Stimulated activated CD8-positive, alpha-beta memory T cell treated with anti-CD3 and anti-CD28 coated beads, Interleukin-15, amount 100 ng/mL, for 4 hours (primary cell): ENCODE measurements at regions not wholly inside any gene's neighbourhood (a gene's known extent, or its start where the extent isn't known, plus 50 kb on each side); places are given as distances from the start of the nearest gene placed in this dataset.

Source experiments
- DNase-seq, 2 donors: peaks; one replicate each; pipeline ENCODE4 v3.0.0-alpha.2; 2020; ENCODE audit warnings: low read depth in 2 of 2

DNA sequence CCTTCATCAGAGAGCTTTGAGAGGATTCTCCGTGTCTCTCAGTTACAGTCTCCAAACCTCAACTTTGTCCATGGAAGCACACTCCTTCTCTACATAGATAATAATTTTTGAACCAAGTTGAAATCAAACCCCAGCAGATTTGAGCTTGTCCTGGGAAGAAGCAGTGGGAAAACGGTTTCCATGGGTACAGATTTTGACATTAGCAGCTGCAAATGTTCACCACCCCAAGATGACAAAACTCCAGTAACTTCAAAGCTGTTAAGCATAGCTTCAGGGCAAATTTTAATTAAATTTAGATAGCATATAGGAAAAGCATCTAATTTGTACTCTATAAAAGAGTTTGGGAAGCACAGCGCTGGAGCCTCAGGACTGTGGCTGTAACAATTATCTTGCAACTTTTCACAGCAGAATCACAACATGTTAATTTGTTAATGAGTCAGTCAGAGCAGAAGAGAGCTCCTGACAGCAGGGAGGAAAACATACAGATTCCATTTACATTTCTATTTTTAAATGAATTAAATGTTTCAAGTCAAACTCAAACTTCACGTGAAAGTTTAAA lies 240.7 kb downstream of the BMP7 start:
- no peak for DNase-seq

DNA sequence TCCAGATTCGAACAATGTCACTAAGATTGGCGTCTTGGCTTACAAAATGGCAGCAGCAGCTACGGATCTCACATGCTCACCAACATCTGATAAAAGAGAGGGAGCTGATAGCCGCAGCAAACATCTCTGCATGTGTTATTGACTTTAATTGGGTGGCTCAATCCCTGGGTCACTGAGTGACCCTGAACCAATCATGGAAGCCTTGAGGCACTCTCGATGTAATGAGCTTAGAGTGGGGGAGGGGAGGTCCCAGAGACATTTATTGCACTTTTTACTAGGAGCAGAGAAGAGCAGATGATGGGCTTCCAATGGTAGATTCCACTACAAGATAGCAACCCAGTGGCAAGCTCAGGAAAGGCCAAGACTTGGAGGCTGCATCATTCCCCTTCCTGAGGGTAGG lies 238.7 kb downstream of the BMP7 start:
- DNase-seq, result no peak

DNA sequence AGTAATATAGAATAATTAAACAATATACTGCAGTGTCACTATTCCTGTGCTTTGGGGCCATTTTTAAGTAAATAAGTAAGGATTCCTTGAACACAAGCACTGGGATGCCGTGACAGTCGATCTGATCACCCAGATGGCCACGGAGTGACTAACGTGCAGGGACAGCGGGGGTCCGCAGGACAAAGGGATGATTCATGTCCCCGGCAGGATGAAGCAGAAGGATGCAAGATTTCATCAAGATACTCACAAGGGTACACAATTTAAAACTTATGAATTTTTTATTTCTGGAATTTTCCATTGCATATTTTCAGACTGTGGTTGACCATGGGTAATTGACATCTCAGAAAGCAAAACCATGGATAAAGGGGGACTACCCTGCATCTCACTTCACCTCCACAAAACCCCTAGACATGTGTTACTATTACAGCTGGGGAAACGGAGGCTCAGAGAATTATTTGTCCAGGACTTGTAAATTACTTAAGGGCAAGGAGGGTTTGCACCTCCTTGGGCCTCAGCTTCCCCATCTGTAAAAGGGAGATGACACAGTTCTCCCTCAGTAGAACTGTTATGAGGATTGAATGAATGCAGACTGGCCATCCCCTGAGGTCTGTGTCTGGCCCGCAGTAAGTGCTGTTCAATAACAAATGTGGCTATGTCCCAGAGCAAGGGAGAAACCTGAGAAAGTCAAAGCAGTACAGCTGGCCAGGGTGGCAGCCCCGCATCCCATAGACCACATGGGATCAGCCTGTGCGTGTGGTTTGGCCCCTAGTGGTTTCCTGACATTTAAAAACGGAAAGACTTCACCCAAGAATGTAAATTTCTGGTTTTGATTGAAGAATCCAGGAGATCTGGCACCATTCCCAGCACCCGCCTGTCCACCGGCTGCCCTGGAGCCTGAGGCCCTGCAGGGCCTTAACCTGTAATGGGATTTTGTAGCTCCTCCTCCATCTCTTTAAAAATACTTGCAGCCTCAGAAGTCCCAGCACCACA lies 235.5 kb downstream of the BMP7 start:
- no peak for DNase-seq

DNA sequence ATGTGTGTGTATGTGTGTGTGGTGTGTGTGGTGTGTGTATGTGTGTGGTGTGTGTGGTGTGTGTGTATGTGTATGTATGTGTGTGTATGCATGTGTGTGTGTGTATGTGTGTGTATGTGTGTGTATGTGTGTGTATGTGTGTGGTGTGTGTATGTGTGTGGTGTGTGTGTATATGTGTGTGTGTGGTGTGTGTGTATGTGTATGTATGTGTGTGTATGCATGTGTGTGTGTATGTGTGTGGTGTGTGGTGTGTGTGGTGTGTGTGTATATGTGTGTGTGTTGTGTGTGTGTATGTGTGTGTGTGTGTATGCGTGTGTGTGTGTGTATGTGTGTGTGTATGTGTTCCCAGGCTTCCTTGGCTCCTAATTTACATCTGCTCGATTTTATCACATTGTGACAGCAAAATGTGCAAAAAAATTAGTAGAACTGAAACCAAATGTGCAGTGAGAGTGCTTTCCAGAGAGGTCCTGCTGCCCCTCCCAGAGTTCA lies 234.5 kb downstream of the BMP7 start:
- no peak for DNase-seq

DNA sequence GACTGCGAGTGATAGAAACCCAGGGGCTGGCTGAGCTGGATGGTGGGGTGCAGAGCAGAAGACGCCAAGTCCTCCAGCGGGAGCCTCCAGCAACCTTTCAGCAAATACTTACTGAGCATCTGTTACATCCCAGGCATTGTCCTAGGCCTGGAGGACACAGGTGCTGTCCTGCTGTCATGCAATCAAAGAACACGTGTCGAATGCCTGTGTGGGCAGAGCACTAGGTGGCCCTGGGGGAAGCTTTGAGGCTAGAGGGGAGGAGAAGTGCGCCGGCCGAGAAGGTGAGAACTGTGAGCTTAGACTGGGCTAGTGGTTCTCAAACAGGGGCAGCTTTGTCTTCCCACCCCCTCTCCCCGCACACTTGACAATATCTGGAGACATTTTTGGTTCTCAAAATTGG lies 233.6 kb downstream of the BMP7 start:
- no peak for DNase-seq

DNA sequence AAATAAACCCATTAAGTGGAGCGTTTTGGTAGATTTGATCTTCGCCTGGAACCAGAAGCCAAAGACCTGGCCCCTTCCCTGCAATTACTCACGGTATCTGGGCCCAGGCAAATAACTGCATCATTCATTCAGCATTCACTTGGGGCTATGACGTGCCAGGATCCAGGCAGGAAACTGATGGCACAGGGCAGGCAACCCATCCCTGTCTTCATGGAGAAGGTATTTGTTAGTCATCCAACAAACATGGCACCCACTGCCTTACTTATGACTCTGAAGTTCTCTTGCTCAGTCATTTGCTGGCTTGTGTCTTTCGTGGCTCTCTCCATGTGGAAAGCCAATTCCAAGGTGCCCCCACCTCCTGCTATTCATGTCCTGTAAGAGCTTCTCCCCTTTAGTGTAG lies 232.4 kb downstream of the BMP7 start:
- no peak for DNase-seq

DNA sequence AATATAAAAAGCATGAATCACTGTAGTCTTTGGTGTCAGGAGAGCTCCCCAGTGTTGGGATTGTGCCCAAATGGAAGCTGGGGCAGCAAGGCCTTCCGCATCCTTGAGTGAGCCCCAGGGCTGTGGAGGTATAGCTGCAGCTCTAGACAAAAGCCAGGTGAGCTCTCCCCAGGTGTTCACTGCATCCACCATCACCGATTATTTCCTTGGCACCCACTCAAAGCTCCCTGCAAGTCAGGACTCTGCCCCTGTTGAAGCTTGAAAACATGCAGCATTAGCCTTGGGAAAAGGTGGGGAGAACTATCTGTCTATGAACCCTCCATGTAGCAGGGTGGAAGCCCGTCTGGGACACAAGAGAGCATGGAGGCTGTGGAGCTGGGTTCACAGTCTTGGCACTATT lies 228.8 kb downstream of the BMP7 start:
- no peak for DNase-seq

DNA sequence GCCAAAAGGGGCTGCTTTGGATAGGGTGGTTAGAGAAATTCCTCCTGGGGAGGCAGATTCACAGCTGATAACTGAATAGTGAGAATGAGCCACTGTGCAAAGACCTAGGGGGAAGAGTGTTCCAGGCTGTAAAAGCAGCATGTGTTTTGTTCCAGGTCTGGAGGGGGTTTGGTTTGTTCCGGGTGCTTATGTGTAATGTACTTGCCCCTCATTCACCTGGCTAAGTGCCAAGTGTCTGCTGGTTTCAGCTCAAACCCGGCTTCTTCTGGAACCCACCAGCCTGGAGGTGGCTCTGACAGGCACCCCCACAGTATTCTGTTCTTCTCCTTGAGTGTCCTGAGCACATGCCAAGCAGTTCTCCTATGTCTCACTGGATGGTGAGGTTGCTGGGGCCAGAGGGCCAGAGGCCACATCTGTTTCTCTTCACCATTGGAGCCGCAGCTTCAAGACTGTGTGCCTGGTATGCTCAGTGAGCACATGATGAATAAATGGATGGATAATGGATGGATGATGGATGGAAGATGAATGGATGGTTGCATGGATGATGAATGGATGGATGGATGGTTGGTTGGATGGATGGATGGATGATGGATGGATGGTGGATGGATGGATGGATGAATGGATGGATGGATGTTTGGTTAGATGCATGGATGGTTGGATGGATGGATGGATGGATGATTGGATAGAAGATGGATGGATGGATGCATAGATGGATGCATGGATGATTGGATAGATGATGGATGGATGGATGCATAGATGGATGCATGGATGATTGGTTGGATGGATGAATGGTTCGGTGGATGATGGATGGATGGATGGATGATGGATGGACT lies 227.6 kb downstream of the BMP7 start:
- DNase-seq, result no peak

DNA sequence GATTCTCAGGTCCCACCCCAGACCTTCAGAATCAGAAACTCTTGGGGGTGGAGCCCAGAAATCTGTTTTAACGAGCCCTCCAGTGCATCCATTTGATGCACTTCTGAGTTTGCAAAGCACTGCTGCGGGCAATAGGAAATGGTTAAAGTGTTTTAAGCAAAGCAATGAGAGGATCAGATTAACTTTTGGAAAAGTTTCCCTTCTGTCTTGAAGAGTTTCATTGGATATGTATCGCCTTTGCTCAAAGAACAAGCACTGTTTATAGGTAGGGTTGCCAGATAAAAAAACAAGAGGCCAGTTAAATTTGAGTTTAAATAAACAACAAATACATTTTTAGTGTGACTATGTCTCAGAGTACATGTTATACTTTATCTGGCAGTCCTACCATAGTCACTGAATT lies 226.0 kb downstream of the BMP7 start:
- no peak for DNase-seq

DNA sequence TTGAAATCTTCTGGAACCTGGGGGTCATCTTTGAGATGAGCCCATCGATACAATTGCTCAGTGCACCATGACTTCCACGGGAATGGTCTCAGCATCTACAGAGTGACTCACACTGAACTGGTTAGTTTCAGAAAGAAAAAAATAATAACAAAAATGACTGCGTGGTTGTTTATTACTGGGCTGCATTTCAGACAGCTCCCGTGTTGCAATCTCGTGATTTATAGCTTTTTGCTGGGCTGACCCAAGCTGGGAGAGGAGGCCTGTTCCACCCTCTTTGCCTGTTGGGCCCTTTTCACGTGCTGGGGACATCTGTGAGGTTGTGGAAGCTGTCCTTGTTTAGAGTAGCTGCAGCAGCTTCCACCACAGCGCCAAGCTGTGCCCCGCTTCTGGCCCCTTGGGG lies 225.5 kb downstream of the BMP7 start:
- DNase-seq, result no peak

DNA sequence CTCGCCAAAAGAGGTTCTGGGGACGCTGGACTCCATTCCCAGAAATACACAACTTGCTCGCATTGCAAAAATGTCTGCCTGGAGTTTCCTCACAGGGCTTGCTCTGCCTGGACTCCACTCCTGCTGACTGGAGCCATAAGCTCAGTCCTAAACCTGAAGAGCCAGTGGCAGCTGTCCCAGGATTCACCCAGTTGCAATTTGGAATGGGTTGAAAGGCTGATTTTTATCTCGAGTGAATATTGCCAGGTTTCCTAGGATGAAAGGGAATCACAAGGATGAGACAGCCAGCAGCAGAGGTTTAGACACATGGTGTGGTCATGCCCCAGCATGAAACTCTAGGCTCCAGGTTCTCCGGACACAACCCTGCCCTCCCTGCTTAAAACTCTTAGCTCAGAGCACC lies 223.3 kb downstream of the BMP7 start:
- DNase-seq, result no peak

DNA sequence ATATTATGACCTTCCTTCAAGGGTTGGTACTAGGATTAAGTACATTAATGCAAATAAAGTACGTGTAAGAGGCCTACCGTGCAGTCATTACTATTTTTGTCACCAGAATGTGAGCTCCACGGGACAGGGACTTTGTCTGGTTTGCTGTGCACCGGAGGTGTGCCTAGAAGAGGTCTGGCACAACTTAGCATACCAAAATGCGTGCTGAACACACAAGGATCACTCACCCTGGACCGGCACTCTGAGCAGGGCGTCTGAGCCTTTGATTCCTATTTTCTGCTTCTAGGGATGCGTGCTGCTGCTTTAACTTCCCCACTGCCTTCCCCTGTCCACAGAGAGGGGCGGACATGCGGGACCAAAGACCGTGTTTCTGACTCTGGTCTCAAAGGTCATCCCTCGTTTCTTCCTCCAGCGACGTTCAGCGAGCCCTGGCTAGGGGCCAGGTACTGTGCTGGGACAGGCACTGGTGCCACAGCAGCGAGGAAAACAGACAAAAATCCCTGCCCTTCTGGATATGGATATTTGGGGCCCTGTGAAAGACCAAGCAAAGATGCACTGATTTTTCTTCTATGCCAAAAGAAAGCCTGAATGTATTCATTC lies 222.7 kb downstream of the BMP7 start:
- no peak for DNase-seq

DNA sequence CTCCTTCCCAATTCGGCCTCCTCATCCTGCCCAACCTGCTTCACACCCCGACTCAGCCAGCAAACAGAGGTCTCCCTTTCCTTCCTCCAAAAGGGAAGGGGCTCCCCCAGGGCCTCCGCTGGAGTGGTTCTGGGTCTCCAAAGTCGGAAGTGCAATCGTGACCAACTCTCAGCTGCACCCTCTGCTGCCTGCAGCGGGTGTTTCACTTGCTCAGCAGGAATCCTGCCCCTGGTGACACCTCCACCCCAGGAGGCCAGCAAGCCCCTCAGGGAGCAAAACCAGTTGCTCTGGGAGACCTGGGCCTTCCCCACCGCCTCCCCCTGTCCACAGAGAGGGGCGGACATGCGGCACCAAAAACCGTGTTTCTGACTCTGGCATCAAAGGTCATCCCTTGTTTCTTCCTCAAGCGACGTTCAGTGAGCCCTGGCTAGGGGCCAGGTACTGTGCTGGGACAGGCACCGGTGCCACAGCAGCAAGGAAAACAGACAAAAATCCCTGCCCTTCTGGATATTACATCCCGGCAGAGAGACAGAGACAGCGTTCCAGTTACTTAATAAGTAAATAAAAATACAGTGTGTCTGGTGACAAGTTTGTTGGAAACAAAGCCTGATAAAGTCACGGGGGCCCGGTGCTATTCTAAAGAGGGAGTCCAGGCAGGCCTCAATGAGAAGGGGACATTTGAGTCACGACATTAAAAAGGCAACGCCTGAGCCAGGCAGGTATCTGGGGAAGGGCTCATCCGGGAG lies 219.0 kb downstream of the BMP7 start:
- no peak for DNase-seq

DNA sequence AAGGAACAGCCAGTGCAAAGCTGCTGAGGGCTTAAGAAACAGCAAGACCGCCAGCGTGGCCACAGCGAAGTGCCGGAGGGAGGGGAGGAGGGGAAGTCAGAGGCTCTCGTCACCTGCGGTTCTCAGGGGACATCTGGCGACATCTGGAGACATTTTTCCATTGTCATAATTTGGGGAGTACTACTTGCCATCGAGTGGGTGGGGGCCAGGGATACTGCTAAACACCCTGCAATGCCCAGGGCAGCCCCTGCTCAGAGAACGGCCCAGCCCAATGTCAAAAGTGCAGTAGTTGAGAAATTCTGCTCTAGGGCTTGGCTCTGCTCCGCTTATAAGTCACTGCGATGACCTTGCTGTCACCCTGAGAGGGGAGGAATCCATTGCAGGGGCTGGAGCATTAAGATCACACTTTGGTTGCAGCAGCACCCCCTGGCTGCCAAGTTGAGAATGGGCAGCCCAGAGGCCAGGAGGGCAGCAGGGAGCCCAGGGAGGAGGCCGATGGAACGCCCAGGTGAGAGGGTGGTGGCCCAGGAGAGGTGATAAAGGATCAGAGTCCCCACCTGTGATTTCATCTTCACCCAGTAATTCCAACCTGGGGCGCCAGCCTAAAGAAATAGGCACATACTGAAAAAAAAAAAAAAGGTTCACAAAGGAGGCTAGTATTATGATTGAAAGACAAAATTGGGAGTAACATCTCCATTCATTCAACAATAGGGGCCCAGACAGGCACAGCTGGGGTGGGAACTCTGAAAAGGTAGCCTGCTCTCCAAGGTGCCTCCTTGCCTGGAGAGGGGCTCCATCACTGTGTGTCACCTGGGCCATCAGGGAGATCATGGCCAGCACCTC lies 218.2 kb downstream of the BMP7 start:
- no peak for DNase-seq

DNA sequence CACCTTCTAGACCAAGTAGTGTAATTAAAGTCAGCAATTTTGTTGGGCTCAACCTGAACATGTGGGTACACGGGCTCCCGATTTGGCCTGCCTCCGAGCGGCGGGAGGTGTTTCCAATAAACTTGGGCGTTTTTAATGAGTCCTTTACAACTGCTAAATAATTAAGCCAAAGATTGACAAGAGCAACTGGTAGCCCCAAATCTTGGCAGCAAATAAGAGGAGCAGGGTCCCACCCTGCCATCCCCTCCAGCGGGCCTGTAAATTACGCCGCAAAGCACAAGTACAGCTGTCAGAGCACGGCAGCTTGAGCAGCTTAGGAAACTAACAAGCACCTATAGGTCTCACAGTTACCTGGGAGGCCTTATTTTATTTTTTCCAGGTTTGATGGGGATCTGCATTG lies 217.1 kb downstream of the BMP7 start:
- no peak for DNase-seq

DNA sequence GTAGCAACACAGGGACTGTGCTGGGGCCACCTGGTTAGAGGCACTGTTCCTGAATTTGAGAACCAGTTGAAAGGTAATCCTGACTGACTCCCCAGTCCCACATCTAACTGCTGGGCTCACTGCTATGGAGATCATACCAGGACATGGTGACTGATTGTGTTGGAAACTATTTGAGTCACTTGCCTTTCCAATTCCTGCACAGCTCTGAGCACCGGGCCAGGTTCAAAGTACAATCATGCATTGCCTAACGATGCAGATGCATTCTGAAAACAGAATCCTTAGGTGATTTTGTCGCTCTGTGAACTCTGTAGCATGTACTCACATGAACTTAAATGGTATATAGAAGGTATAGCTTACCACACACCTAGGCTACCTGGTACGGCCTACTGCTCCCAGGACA lies 215.3 kb downstream of the BMP7 start:
- DNase-seq, result no peak

DNA sequence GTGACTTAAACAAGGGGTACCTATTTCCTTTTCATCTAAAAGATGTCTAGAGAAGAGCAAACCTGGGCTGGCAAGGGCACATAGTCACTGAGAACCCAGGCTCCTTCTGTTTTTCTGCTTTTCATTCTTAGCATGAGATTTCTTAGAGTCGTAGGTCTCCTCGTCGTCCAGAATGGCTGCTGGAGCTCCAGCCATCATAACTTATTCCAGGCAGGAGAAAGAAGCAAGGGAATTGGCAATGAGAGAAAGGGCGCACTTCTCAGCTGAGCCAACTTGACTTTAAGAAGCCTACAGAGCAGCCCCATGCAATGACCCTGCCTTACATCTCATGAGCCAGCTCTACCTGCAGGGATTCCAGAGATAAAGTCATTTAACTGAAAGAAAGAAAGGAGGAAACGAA lies 213.4 kb downstream of the BMP7 start:
- no peak for DNase-seq

DNA sequence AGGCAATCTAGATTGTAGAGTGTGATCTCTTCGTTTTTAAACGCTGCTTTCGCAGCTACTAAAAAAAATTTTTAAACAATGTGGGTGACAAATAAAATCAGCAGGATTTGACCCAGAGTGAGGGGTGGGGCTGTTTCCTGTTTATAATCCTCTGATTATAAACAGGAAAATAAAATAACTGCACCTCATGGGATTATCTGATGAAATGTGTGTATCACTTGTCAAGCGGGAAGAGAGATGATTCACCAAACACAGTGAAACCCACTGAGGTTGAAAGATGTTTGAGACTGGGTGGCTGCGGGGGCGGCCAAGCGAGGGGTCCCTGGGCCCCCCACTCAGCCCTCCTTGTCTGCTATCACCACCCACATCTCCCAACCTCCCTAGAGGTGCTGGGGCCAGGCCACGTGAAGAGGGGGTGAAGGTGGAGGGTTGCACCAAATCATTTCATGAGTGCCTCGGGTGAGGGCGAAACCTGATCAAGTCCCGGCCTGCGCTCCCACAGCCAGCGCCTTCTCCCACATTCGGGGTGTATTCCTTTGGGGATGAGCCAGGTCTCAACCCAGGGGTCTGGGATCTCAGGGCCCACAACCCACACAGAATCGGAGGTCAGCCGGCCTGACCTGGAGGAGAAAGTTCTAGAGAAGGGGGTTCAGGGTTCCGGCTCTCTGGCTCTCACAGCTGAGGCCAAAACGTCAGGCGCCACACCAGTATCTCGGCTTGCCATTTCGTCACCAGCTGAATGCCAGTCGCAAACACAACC lies 212.5 kb downstream of the BMP7 start:
- DNase-seq, result no peak

DNA sequence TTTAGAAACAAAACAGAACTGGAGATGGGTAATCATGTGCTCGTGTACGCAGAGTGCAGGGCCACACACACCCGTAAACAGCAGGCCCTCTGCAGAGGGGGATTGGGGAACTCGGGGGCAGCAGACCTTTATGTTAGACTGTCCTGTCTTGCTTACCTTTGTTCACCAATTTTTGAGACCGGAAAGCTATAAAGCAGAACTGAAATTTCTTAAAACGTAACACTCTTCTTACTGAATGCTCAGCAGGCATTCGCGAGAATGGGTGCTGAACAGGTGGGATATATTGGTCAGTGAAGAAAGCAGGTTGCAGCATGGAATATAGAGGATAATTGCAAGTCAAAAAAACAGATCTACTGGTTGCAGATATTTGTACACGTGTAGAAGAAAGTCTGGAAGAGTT lies 211.1 kb downstream of the BMP7 start:
- no peak for DNase-seq

DNA sequence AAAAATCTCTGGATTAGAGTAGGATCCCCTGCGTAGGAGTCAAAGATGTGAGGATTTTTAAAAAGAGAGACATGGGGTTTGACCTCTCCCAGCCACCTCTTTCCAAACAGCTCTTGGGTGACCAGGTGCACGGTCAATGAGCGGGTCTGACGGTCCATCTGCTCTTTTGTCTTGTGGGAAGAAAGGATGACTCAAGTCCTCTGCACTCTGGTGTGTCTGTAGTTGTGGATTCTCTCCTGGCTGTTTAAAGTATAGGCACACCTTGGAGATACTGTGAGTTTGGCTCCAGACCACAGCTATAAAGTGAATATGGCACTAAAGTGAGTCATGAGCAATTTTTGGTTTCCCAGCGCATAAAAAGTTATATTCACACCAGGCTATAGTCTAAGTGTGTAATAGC lies 209.8 kb downstream of the BMP7 start:
- DNase-seq, result no peak
